Suprapubic skin (tissue), 4 donors: ENCODE measurements at regions not wholly inside any gene's neighbourhood (a gene's known extent, or its start where the extent isn't known, plus 50 kb on each side); places are given as distances from the start of the nearest gene placed in this dataset.

ENCODE experiments used
- CTCF ChIP-seq, 2 donors: fragments of 200-600 bp in 1 of 2; fragments of 450-650 bp in 1 of 2; sonication (generic) in 1 of 2; IDR thresholded peaks; one replicate each; pipeline ENCODE4 v1.5.1; 2016 to 2019; ENCODE audit warnings: antibody characterized with exemption in 2 of 2, mild to moderate bottlenecking in 1 of 2, moderate library complexity in 1 of 2
- EP300 ChIP-seq: sonication (generic); formaldehyde crosslinking; IDR thresholded peaks from one replicate; pipeline ENCODE4 v1.6.1; 2017; ENCODE audit warnings: antibody characterized with exemption
- POLR2A ChIP-seq, 2 donors: fragments of 450-650 bp; IDR thresholded peaks; one replicate each; pipeline ENCODE4 v1.6.1; 2017; ENCODE audit warnings: antibody characterized with exemption in 2 of 2, mild to moderate bottlenecking in 2 of 2, moderate library complexity in 2 of 2
- POLR2AphosphoS5 ChIP-seq, 3 donors: sonication (generic); formaldehyde crosslinking; IDR thresholded peaks; one replicate each; pipeline ENCODE4 v1.6.1; 2017; ENCODE audit warnings: antibody characterized with exemption in 3 of 3

GRCh38 chr18:78454221-78454620 is 525.4 kb upstream of the SALL3 start:
- TF ChIP-seq POLR2A (IDR thresholded peaks at IDR 0.05) (no peak), CTCF (IDR thresholded peaks at IDR 0.05) (no peak), POLR2AphosphoS5 (IDR thresholded peaks at IDR 0.05) (no peak), EP300 (no peak)
